ENCODE measurements at regions not wholly inside any gene's neighbourhood (a gene's known extent, or its start where the extent isn't known, plus 50 kb on each side); places are given as distances from the start of the nearest gene placed in this dataset.

DNA sequence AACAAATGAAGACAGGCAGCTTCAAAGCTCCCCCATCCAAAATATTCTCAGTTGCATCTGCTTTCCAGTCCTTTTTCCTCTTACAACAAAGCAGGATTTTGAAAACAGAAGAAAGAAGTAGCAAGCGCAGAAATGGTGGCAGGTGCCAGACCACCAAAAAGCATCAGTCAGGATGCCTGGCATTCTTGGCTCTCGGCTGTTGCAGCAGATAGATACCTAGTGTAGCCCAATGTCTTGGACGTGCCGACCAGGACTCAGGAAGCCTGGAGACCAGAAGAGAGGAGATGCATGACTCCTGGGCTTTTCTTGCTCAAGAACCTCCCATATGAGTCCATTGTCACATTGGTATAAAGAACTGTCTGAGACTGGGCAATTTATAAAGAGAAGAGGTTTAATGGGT is 115.2 kb downstream of the RAB18 start:
- TF ChIP-seq ZBED1 (IDR thresholded peaks at IDR 0.05; ENCODE audit: borderline replicate concordance) (no peak), RELB (IDR thresholded peaks at IDR 0.05; ENCODE audit: low read depth) (no peak), FOS (IDR thresholded peaks at IDR 0.05; ENCODE audit: borderline replicate concordance, extremely low read depth, insufficient read length) (no peak), EZH2 (IDR thresholded peaks at IDR 0.05; ENCODE audit: borderline replicate concordance, control insufficient read depth, low read depth, low read length) (no peak), ZNF384 (IDR thresholded peaks at IDR 0.05; ENCODE audit: borderline replicate concordance, low read depth, low read length) (no peak), HDGF (IDR thresholded peaks at IDR 0.05) (no peak)
- TF ChIP-seq, protein P1, sequence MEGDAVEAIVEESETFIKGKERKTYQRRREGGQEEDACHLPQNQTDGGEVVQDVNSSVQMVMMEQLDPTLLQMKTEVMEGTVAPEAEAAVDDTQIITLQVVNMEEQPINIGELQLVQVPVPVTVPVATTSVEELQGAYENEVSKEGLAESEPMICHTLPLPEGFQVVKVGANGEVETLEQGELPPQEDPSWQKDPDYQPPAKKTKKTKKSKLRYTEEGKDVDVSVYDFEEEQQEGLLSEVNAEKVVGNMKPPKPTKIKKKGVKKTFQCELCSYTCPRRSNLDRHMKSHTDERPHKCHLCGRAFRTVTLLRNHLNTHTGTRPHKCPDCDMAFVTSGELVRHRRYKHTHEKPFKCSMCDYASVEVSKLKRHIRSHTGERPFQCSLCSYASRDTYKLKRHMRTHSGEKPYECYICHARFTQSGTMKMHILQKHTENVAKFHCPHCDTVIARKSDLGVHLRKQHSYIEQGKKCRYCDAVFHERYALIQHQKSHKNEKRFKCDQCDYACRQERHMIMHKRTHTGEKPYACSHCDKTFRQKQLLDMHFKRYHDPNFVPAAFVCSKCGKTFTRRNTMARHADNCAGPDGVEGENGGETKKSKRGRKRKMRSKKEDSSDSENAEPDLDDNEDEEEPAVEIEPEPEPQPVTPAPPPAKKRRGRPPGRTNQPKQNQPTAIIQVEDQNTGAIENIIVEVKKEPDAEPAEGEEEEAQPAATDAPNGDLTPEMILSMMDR (IDR thresholded peaks at IDR 0.05 in 2 of 3, conservative IDR thresholded peaks at IDR 0.05 in 1 of 3; ENCODE audit: control insufficient read depth in 2 of 3, extremely low read depth in 1 of 3, insufficient read depth in 1 of 3, low read depth in 3 of 3, low read length in 3 of 3), result no peak
